ENCODE measurements at regions not wholly inside any gene's neighbourhood (a gene's known extent, or its start where the extent isn't known, plus 50 kb on each side); places are given as distances from the start of the nearest gene placed in this dataset.
"Not testable (repeated sequence)": the region's sequence is repeated elsewhere in the genome, so short reads cannot be mapped to it uniquely, and the experiment has no call there.

GRCh38 chr14:49303946-49304516, 282.1 kb downstream of the RPS29 start:
- Mint-ChIP-seq H3K27me3 (peaks cover 7% of the 10 kb centered on the region), H3K9me3 (ENCODE audit: low read depth) (no peaks in the 10 kb centered on the region), H3K4me3 (no peak overlapping the region), H3K27ac (no peak overlapping the region), H3K4me1 (peaks cover 3% of the 10 kb centered on the region), H3K36me3 (ENCODE audit: low read depth) (no peaks in the 10 kb centered on the region)
- POLR2A ChIA-PET: no interaction called here
- intact Hi-C loops (cut with DNase I, micrococcal nuclease): no loop called here
- ATAC-seq (no peak), DNase-seq (peak; percentile 22)
- CTCF ChIA-PET: interaction anchor here (0.6 kb wide), 1 partner anchor 1142 kb away, joined by 3 read pairs; no protein-coding TSS in a partner anchor

GRCh38 chr14:49297102-49297501, 289.1 kb downstream of the RPS29 start:
- Mint-ChIP-seq H3K27ac (no peak overlapping the region), H3K27me3 (peaks cover 12% of the 10 kb centered on the region), H3K4me1 (no peaks in the 10 kb centered on the region), H3K4me3 (no peak overlapping the region), H3K9me3 (ENCODE audit: low read depth) (no peaks in the 10 kb centered on the region), H3K36me3 (ENCODE audit: low read depth) (no peaks in the 10 kb centered on the region)
- ChIA-PET CTCF (no interaction called here), POLR2A (no interaction called here)
- DNase-seq: no peak
- intact Hi-C loops (cut with DNase I, micrococcal nuclease): no loop called here
- no peak for ATAC-seq

GRCh38 chr14:49294621-49295148, 291.5 kb downstream of the RPS29 start:
- Mint-ChIP-seq H3K27ac (no peak overlapping the region), H3K9me3 (ENCODE audit: low read depth) (no peaks in the 10 kb centered on the region), H3K4me3 (no peak overlapping the region), H3K4me1 (no peaks in the 10 kb centered on the region), H3K27me3 (peaks cover 9% of the 10 kb centered on the region), H3K36me3 (ENCODE audit: low read depth) (no peaks in the 10 kb centered on the region)
- CTCF ChIA-PET: no interaction called here
- POLR2A ChIA-PET: no interaction called here
- no peak for ATAC-seq
- intact Hi-C loops (cut with DNase I, micrococcal nuclease): no loop called here
- no peak for DNase-seq

GRCh38 chr14:49287004-49287403, 299.2 kb downstream of the RPS29 start:
- POLR2A ChIA-PET: no interaction called here
- DNase-seq: no peak
- Mint-ChIP-seq H3K9me3 (ENCODE audit: low read depth) (no peaks in the 10 kb centered on the region), H3K4me3 (no peak overlapping the region), H3K36me3 (ENCODE audit: low read depth) (no peaks in the 10 kb centered on the region), H3K27me3 (peaks cover 14% of the 10 kb centered on the region), H3K4me1 (no peaks in the 10 kb centered on the region), H3K27ac (no peak overlapping the region)
- CTCF ChIA-PET: interaction anchor here (1.0 kb wide), 1 partner anchor 9 kb away, joined by 3 read pairs; no protein-coding TSS in a partner anchor
- ATAC-seq: no peak
- intact Hi-C loops (cut with DNase I, micrococcal nuclease): no loop called here

GRCh38 chr14:49286257-49286983, 299.8 kb downstream of the RPS29 start:
- Mint-ChIP-seq H3K9me3 (ENCODE audit: low read depth) (no peaks in the 10 kb centered on the region), H3K36me3 (ENCODE audit: low read depth) (no peaks in the 10 kb centered on the region), H3K4me1 (no peaks in the 10 kb centered on the region), H3K4me3 (no peak overlapping the region), H3K27ac (no peak overlapping the region), H3K27me3 (peaks cover 14% of the 10 kb centered on the region)
- intact Hi-C loops (cut with DNase I, micrococcal nuclease): no loop called here
- ChIA-PET CTCF (interaction anchor here (1.0 to 1.3 kb wide), 2 partner anchors 9 to 20 kb away, joined by 3 to 4 read pairs; no protein-coding TSS in a partner anchor), POLR2A (no interaction called here)
- DNase-seq (no peak), ATAC-seq (no peak)

- Mint-ChIP-seq H3K36me3 (ENCODE audit: low read depth) (no peaks in the 10 kb centered on the region), H3K27ac (no peak overlapping the region), H3K4me3 (no peak overlapping the region), H3K9me3 (ENCODE audit: low read depth) (no peaks in the 10 kb centered on the region), H3K27me3 (peaks cover 9% of the 10 kb centered on the region), H3K4me1 (no peaks in the 10 kb centered on the region)
- DNase-seq (no peak), ATAC-seq (no peak)
- POLR2A ChIA-PET: no interaction called here
- intact Hi-C loops (cut with DNase I, micrococcal nuclease): no loop called here
- CTCF ChIA-PET: interaction anchor here (1.2 kb wide), 1 partner anchor 200 kb away, joined by 3 read pairs; no protein-coding TSS in a partner anchor
These were observed 305.6 kb downstream of the RPS29 start for GRCh38 chr14:49280566-49280965.

- no peaks in the 10 kb centered on the region for H3K4me1 Mint-ChIP-seq
- ATAC-seq: no peak
- intact Hi-C loops (cut with DNase I, micrococcal nuclease): no loop called here
- H3K27me3 Mint-ChIP-seq: peaks cover 2% of the 10 kb centered on the region
- H3K27ac Mint-ChIP-seq: no peak overlapping the region
- H3K4me3 Mint-ChIP-seq: no peak overlapping the region
- H3K36me3 Mint-ChIP-seq (ENCODE audit: low read depth): no peaks in the 10 kb centered on the region
- POLR2A ChIA-PET: no interaction called here
- H3K9me3 Mint-ChIP-seq (ENCODE audit: low read depth): no peaks in the 10 kb centered on the region
- CTCF ChIA-PET: no interaction called here
- DNase-seq: no peak
These were observed 335.7 kb downstream of the RPS29 start for GRCh38 chr14:49250517-49250916.

GRCh38 chr14:49250109-49250508, 336.1 kb downstream of the RPS29 start:
- Mint-ChIP-seq H3K36me3 (ENCODE audit: low read depth) (no peaks in the 10 kb centered on the region), H3K9me3 (ENCODE audit: low read depth) (no peaks in the 10 kb centered on the region), H3K4me1 (no peaks in the 10 kb centered on the region), H3K27me3 (peaks cover 2% of the 10 kb centered on the region), H3K4me3 (no peak overlapping the region), H3K27ac (no peak overlapping the region)
- DNase-seq: no peak
- CTCF ChIA-PET: no interaction called here
- intact Hi-C loops (cut with DNase I, micrococcal nuclease): no loop called here
- ATAC-seq: no peak
- POLR2A ChIA-PET: no interaction called here

GRCh38 chr14:49249022-49249421, 337.2 kb downstream of the RPS29 start:
- H3K9me3 Mint-ChIP-seq (ENCODE audit: low read depth): no peaks in the 10 kb centered on the region
- no peaks in the 10 kb centered on the region for H3K36me3 Mint-ChIP-seq (ENCODE audit: low read depth)
- peaks cover 2% of the 10 kb centered on the region for H3K27me3 Mint-ChIP-seq
- no peak overlapping the region for H3K4me3 Mint-ChIP-seq
- intact Hi-C loops (cut with DNase I, micrococcal nuclease): no loop called here
- CTCF ChIA-PET: no interaction called here
- ATAC-seq (no peak), DNase-seq (no peak)
- POLR2A ChIA-PET: no interaction called here
- no peaks in the 10 kb centered on the region for H3K4me1 Mint-ChIP-seq
- no peak overlapping the region for H3K27ac Mint-ChIP-seq

- intact Hi-C loops (cut with DNase I, micrococcal nuclease); DNase-seq; POLR2A ChIA-PET; H3K36me3 Mint-ChIP-seq (ENCODE audit: low read depth); H3K4me3 Mint-ChIP-seq; H3K27me3 Mint-ChIP-seq; ATAC-seq; CTCF ChIA-PET; H3K27ac Mint-ChIP-seq; H3K4me1 Mint-ChIP-seq; H3K9me3 Mint-ChIP-seq (ENCODE audit: low read depth): not testable (repeated sequence)
These were observed 342.4 kb downstream of the RPS29 start for GRCh38 chr14:49243777-49244176.

- DNase-seq (no peak), ATAC-seq (no peak)
- H3K4me1 Mint-ChIP-seq: no peaks in the 10 kb centered on the region
- peaks cover 15% of the 10 kb centered on the region for H3K9me3 Mint-ChIP-seq (ENCODE audit: low read depth)
- CTCF ChIA-PET: no interaction called here
- H3K4me3 Mint-ChIP-seq: no peak overlapping the region
- no peak overlapping the region for H3K27ac Mint-ChIP-seq
- H3K36me3 Mint-ChIP-seq (ENCODE audit: low read depth): no peaks in the 10 kb centered on the region
- H3K27me3 Mint-ChIP-seq: peaks cover 7% of the 10 kb centered on the region
- intact Hi-C loops (cut with DNase I, micrococcal nuclease): no loop called here
- POLR2A ChIA-PET: no interaction called here
These were observed 345.8 kb downstream of the RPS29 start for GRCh38 chr14:49240383-49240782.

- CTCF ChIA-PET: no interaction called here
- Mint-ChIP-seq H3K27me3 (peaks cover 2% of the 10 kb centered on the region), H3K9me3 (ENCODE audit: low read depth) (no peaks in the 10 kb centered on the region), H3K4me3 (no peak overlapping the region), H3K4me1 (no peaks in the 10 kb centered on the region), H3K36me3 (ENCODE audit: low read depth) (no peaks in the 10 kb centered on the region), H3K27ac (no peak overlapping the region)
- POLR2A ChIA-PET: no interaction called here
- intact Hi-C loops (cut with DNase I, micrococcal nuclease): no loop called here
- no peak for ATAC-seq
- DNase-seq: no peak
These were observed 357.6 kb downstream of the RPS29 start for GRCh38 chr14:49228552-49228951.
